ENCODE measurements at regions not wholly inside any gene's neighbourhood (a gene's known extent, or its start where the extent isn't known, plus 50 kb on each side); places are given as distances from the start of the nearest gene placed in this dataset.

- TF ChIP-seq CTCF (IDR thresholded peaks at IDR 0.05; ENCODE audit: poor library complexity, severe bottlenecking), result no peak
- no peak for TF ChIP-seq POLR2AphosphoS5 (IDR thresholded peaks at IDR 0.05)
- TF ChIP-seq REST (IDR thresholded peaks at IDR 0.05; ENCODE audit: borderline replicate concordance), result no peak
- no peak for TF ChIP-seq RAD21 (conservative IDR thresholded peaks at IDR 0.05)
- no peak for TF ChIP-seq EP300 (conservative IDR thresholded peaks at IDR 0.05; ENCODE audit: poor library complexity, severe bottlenecking)
- no peak for TF ChIP-seq TAF1 (IDR thresholded peaks at IDR 0.05; ENCODE audit: low read depth)
- TF ChIP-seq EZH2 (IDR thresholded peaks at IDR 0.05; ENCODE audit: borderline replicate concordance, insufficient read depth, low read length, poor library complexity, severe bottlenecking), result no peak
Observed at GRCh38 chrX:10930151-10930550, 181.0 kb upstream of the HCCS start.

Measured in neural cell (in vitro differentiated cells).